ENCODE measurements at regions not wholly inside any gene's neighbourhood (a gene's known extent, or its start where the extent isn't known, plus 50 kb on each side); places are given as distances from the start of the nearest gene placed in this dataset.
"Not testable (repeated sequence)": the region's sequence is repeated elsewhere in the genome, so short reads cannot be mapped to it uniquely, and the experiment has no call there.

GRCh38 chr13:87172166-87172835, 498.9 kb upstream of the SLITRK5 start:
- peak; percentile 68 to 72 for DNase-seq
- Histone ChIP-seq H3K9me3 (replicated peaks) (no peaks in the 10 kb centered on the region), H3K27me3 (no peaks in the 10 kb centered on the region), H3K4me1 (peaks cover 14% of the 10 kb centered on the region), H3K4me3 (no peak overlapping the region), H3K36me3 (no peaks in the 10 kb centered on the region), H3K27ac (peak overlapping the region; percentile 28; the same call in 1 of the 2 replicates)

DNA sequence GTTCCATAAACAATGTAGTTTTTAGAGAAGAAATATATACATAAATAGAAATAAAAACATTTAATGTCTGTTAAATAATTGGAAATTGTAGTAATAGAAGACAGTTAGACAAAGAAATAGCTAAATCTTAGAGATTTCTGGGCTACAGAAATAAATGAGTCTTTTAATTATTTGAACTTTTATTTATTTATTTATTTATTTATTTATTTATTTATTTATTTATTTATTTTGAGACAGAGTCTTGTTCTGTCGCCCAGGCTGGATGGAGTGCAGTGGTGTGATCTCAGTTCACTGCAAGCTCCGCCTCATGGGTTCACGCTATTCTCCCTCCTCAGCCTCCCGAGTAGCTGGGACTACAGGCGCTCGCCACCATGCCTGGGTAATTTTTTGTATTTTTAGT, 486.0 kb upstream of the SLITRK5 start:
- H3K9me3 ChIP-seq (replicated peaks); H3K36me3 ChIP-seq; H3K4me3 ChIP-seq; H3K4me1 ChIP-seq; H3K27ac ChIP-seq; DNase-seq; H3K27me3 ChIP-seq: not testable (repeated sequence)

DNA sequence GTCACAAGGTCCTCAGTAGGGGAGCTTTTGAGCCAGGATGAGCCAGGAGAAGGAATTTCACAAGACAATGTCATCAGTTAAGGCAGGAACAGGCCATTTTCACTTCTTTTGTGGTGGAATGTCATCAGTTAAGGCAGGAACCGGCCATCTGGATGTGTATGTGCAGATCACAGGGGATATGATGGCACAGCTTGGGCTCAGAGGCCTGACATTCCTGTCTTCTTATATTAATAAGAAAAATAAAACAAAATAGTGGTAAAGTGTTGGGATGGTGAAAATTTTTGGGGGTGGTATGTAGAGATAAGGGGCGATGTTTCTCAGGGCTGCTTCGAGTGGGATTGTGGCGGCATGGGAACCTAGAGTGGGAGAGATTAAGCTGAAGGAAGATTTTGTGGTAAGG, 484.5 kb upstream of the SLITRK5 start:
- not testable (repeated sequence) for H3K9me3 ChIP-seq (replicated peaks); H3K36me3 ChIP-seq; H3K4me1 ChIP-seq; DNase-seq; H3K27me3 ChIP-seq; H3K27ac ChIP-seq; H3K4me3 ChIP-seq

DNA sequence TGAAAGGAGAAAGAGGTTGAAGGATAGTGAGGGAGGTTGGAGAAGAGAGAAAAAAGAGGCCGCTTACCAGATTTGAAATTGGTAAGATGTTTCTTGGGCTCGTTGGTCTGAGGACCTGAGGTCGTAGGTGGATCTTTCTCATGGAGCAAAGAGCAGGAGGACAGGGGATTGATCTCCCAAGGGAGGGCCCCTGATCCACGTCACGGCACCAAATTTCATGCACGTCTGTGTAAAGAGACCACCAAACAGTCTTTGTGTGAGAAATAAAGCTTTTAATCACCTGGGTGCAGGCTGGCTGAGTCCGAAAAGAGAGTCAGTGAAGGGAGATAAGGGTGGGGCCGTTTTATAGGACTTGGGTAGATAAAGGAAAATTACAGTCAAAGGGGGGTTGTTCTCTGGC, 479.7 kb upstream of the SLITRK5 start:
- H3K36me3 ChIP-seq; H3K9me3 ChIP-seq (replicated peaks); DNase-seq; H3K4me1 ChIP-seq; H3K27me3 ChIP-seq; H3K4me3 ChIP-seq; H3K27ac ChIP-seq: not testable (repeated sequence)

- H3K36me3 ChIP-seq = no peaks in the 10 kb centered on the region
- no peaks in the 10 kb centered on the region for H3K4me1 ChIP-seq
- H3K27ac ChIP-seq = no peak overlapping the region
- no peaks in the 10 kb centered on the region for H3K27me3 ChIP-seq
- H3K4me3 ChIP-seq = no peak overlapping the region
- DNase-seq = no peak
- H3K9me3 ChIP-seq (replicated peaks) = no peaks in the 10 kb centered on the region
Measured at GRCh38 chr13:87198371-87198770, 472.8 kb upstream of the SLITRK5 start.

- Histone ChIP-seq H3K4me3 (no peak overlapping the region), H3K4me1 (no peaks in the 10 kb centered on the region), H3K9me3 (replicated peaks) (no peaks in the 10 kb centered on the region), H3K36me3 (no peaks in the 10 kb centered on the region), H3K27me3 (no peaks in the 10 kb centered on the region), H3K27ac (no peak overlapping the region)
- DNase-seq = no peak
Measured at GRCh38 chr13:87206708-87207107, 464.5 kb upstream of the SLITRK5 start.

DNA sequence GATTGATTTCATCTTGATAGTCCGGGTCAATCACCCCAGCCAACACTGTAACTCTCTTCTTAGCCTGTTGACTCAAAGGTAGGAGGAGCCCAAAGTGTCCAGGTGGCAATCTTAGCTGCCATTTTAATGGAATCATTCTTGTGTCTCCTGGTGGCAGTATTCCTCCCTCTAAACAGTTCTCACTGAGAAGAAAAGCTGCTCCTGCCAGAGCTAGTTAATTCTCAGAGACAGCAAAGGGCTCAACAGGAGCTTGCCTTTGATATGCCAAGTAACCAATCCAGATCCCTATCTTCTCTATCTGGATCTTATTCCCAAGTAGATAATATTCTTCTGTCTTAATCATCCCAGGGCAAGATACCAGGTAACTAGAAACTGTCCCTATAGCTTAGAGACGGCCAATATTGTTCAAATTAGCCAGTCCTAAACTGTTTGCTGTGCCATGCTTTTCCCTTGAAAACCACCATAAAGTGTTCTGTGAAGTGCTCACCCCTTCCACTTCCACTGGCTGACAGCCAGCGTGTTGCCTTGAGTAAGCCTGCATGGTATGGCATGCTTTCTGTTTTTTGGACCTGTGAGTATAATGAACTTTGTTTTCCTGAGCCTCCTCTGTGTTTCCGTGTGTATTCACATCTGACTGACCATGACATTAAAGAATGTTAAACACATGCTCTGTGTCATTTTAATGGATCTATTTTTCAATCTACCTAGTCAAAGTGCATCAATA, 463.7 kb upstream of the SLITRK5 start:
- DNase-seq = peak in 1 of 2 experiments; percentile 2
- Histone ChIP-seq H3K27me3 (no peaks in the 10 kb centered on the region), H3K36me3 (no peaks in the 10 kb centered on the region), H3K27ac (no peak overlapping the region), H3K9me3 (replicated peaks) (no peaks in the 10 kb centered on the region), H3K4me1 (no peaks in the 10 kb centered on the region), H3K4me3 (no peak overlapping the region)

GRCh38 chr13:87208636-87209035, 462.5 kb upstream of the SLITRK5 start:
- no peak overlapping the region for H3K27ac ChIP-seq
- DNase-seq = no peak
- no peaks in the 10 kb centered on the region for H3K4me1 ChIP-seq

GRCh38 chr13:87234981-87235380, 436.2 kb upstream of the SLITRK5 start:
- H3K27me3 ChIP-seq = no peaks in the 10 kb centered on the region
- peaks cover 25% of the 10 kb centered on the region for H3K4me1 ChIP-seq
- H3K27ac ChIP-seq = no peak overlapping the region
- DNase-seq = peak; percentile 81 to 91
- no peaks in the 10 kb centered on the region for H3K36me3 ChIP-seq
- no peak overlapping the region for H3K4me3 ChIP-seq
- H3K9me3 ChIP-seq (replicated peaks) = no peaks in the 10 kb centered on the region

More at GRCh38 chr13:87208636-87209035, 462.5 kb upstream of the SLITRK5 start:
- Histone ChIP-seq H3K27me3 (no peaks in the 10 kb centered on the region), H3K4me3 (no peak overlapping the region), H3K9me3 (replicated peaks) (no peaks in the 10 kb centered on the region), H3K36me3 (no peaks in the 10 kb centered on the region)

DNA sequence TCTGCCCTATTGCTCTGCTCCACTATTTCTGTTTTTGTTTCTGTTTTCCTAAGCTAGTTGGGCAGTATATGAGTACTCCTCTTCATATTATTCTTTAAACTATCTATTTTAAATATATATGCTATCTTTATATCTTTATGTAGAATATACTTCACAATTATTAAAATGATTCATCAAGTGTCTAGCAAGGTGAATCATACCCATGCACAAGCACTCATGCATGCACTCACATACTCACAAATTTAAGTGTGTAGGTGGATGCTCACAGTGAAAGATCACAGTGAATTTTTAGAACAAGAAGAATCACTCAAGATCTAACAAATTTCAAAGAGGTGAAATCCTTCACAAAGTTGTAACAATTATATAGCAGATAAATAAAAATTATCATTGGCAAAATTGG, 435.6 kb upstream of the SLITRK5 start:
- H3K27ac ChIP-seq = no peak overlapping the region
- no peak for DNase-seq
- peaks cover 25% of the 10 kb centered on the region for H3K4me1 ChIP-seq
- H3K27me3 ChIP-seq = no peaks in the 10 kb centered on the region
- no peaks in the 10 kb centered on the region for H3K36me3 ChIP-seq
- H3K9me3 ChIP-seq (replicated peaks) = no peaks in the 10 kb centered on the region
- H3K4me3 ChIP-seq = no peak overlapping the region

DNA sequence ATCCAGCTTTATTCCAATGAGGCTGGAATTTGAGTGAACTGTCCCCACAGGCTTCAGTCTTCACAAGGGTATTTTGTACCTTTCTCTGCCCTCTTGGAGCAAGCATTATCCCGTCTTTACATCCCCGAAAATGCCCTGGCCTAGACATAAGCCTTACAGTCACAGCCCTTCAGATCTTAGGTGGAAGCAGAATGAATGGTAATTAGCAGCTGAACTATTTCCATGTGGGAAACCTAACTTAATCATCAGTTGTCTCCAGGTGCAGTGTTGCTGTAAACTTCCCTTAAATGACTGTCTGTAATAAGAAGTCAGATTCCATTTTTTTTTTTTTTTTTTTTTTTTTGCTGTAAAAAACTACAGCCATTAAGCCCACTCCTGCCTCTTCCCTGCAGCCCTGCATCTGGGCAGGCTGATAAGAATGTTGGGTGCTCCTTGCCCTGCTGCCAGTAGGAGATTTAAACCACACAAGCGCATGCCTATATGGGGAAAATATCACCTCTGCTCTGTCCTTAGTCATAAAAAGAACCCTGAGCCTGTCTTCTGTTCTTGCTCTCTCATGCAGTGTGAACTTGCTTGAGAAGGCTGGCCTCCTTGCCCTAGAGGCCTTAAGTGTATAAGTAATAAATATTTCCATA, 426.8 kb upstream of the SLITRK5 start:
- Histone ChIP-seq H3K4me3 (no peak overlapping the region), H3K27ac (no peak overlapping the region), H3K9me3 (replicated peaks) (no peaks in the 10 kb centered on the region), H3K36me3 (no peaks in the 10 kb centered on the region), H3K27me3 (no peaks in the 10 kb centered on the region), H3K4me1 (no peaks in the 10 kb centered on the region)
- no peak for DNase-seq

- H3K4me1 ChIP-seq; H3K27me3 ChIP-seq; H3K4me3 ChIP-seq; H3K36me3 ChIP-seq; DNase-seq; H3K9me3 ChIP-seq (replicated peaks); H3K27ac ChIP-seq: not testable (repeated sequence)
Measured at GRCh38 chr13:87249847-87250246, 421.3 kb upstream of the SLITRK5 start.

DNA sequence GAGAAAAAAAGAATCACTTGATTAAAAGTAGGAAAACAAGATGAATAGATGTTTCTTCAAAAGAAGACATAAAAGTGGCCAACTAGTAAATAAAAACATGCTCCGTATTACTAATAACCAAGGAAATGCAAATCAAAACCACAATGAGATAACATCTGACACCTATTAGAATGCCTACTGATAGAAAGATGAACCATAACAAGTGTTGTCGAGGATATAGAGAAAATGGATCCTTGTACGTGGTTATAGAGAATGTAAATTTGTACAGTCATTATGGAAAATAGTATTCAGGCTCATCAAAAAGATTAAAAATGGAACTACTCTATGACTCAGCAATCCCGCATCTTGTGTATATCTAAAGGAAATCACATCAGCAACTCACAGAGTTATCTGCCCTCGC, 415.8 kb upstream of the SLITRK5 start:
- no peak for DNase-seq
- Histone ChIP-seq H3K9me3 (replicated peaks) (no peaks in the 10 kb centered on the region), H3K36me3 (no peaks in the 10 kb centered on the region), H3K4me3 (no peak overlapping the region), H3K4me1 (no peaks in the 10 kb centered on the region), H3K27me3 (no peaks in the 10 kb centered on the region), H3K27ac (no peak overlapping the region)

DNA sequence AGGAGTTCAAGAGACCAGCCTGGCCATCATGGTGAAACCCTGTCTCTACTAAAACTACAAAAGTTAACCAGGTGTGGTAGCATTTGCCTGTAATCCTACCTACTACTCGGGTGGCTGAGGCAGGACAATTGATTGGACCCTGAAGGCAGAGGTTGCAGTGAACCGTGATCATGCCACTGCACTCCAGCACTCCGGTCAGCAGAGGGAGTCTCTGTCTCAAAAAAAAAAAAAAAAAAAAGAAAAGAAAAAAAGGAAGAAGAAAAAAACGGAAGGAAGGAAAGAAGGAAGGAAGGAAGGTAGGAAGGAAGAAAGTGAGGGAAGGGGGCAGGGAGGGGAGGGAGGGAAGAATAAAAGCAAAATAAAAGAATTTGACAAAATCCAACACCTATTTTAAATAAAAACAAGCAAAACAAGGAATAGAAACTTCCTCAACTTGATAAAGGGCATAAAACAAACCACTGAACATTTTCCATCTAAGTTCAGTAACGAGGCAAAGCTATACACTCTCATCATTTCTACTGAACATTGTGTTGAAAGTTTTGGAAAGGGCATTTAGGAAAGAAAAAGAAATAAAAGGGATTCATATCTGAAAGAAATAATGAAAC, 411.6 kb upstream of the SLITRK5 start:
- peak; percentile 9 to 37 for DNase-seq
- H3K27me3 ChIP-seq = no peaks in the 10 kb centered on the region

DNA sequence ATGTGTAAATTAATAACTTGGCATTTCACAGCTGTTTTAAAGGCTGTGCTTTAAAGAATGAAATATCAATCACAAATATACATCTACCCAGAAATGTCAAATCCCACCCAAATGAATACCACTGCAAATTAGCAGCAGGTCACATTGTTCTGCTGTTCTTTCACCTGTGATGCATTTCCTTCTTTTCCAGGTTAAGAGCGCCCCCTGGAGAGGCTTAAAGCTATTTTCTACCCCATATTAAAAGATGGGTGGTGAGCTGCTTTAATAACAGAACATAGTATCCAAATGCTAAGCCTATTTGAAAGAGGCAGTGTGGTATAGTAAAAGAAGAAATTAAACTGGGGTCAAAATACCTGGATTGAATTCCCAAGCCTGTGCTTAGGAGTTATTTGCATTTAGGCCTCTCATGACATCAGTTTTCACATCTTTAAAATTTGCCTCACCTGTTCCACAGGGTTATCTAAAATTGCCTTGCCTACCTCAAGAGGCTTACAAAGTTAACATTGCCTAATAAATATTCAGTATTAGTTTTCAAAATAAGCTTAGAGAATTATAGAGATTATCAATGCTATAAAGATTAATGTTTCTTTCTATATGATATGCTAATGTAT, 396.9 kb upstream of the SLITRK5 start:
- Histone ChIP-seq H3K27me3 (no peaks in the 10 kb centered on the region), H3K4me1 (no peaks in the 10 kb centered on the region), H3K9me3 (replicated peaks) (no peaks in the 10 kb centered on the region), H3K36me3 (no peaks in the 10 kb centered on the region), H3K4me3 (no peak overlapping the region), H3K27ac (no peak overlapping the region)
- DNase-seq = peak; percentile 45 to 77

More for the DNA sequence above, 411.6 kb upstream of the SLITRK5 start:
- Histone ChIP-seq H3K9me3 (replicated peaks) (no peaks in the 10 kb centered on the region), H3K4me1 (no peaks in the 10 kb centered on the region), H3K36me3 (no peaks in the 10 kb centered on the region), H3K27ac (no peak overlapping the region), H3K4me3 (no peak overlapping the region)

Data from SJCRH30 (cell line).